Hematopoietic multipotent progenitor cell treated with erythropoietin and hydrocortisone succinate and interleukin-3 and kit ligand, for 8 days (in vitro differentiated cells): ENCODE measurements at regions not wholly inside any gene's neighbourhood (a gene's known extent, or its start where the extent isn't known, plus 50 kb on each side); places are given as distances from the start of the nearest gene placed in this dataset.

Experiments used
- DNase-seq: peaks from one replicate; pipeline ENCODE4 v3.0.0-alpha.2; 2015

DNA sequence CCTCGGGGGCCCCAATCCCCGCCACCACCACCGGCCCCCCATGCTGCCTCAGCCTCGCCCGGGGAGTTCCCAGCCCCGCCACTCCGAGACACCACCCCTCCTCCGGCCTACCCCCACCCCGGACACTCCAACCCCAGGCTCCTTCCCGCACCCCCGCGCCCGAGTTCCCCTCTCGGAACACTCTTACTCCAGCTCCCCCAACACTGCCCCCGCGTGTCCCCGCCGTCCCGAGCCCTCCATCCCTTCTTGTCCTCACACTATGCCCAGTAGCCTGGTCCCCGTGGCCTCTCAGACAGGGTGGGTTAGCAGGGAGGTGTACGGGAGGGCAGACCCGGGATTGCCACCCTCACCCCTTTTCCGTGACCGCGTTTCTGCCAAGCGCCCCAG, 276.1 kb downstream of the BCOR start:
- DNase-seq = no peak

DNA sequence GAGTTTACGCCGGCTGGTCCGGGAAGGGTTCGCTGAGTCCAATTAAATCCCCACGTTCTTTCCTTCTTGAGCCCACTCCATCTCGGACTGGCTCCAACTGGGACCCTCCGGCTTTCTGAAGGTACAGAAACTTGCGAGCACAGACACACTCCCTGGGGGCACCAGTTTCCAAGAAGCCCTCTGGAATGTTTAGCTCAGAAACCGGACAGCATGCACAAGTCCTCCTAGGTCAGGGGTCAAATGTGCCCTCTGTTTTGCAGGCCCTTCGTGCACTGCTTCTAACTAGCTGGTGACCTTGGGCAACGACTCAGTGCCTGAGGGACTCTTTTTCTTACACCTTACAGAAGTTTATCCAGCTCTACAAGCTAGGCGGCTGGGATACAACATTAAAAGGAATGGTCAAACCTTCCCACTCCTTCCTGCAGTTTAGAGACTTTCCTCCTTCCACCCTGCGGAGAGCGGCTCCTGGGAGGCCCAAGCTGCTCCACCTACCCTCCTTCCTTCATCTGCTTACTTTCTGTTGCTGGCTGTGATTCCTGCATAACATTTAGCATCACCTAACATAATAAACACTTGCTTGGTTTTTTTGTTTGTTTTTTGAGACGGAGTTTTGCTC, 275.5 kb downstream of the BCOR start:
- no peak for DNase-seq

GRCh38 chrX:39823424-39823823, 274.3 kb downstream of the BCOR start:
- no peak for DNase-seq

DNA sequence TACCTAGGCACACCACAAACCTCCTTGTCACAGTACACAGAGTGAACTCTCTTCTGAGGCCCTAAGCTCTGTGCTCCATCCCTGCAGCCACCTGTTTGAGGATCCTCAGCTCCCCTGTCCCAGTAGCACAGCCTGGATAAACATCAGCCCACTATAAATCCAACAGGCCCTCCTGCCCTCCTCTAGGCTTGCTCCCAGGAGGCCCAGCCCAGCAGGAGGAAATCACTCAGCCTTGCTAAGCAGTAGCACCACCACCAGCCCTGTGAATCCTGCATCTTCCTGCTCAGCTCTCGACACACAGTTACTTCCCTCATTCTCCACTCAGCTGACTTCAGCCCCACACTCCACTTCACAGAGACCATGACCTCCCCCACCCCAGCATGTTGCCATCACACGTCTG, 273.9 kb downstream of the BCOR start:
- no peak for DNase-seq

DNA sequence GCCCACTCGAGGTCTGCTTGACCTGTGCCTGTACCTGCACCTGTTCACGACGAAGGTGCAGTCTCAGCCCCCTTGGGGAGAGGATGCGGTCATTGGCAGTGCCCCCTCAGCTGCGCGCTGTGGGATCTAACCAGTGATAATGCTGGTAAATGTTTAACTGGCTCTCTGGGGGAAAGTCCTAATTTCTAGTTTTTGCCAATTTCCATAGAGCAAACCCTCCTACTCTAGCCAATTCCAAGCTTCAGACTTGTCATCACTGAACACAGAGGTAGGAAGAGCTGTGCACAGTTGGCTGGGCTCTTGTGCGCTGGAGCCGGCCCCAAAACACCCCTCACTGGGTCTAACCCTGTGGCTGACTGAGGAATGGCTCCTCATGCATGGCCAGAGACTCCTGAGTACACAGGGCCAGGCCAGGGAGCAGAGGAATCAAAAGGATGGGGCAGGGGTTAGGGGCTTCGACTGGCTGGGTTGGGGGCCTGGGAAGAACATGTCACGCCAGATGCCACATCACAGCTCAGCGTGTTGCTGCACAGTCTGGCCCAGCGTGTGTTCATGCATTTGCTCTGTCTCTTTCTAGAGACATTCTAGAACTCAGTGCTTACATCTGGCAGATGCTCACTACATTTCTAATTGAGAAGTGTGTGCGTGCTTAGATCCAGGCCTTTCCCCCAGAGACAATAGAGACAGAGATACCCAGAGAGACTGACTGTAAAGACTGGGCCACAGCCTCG, 270.8 kb downstream of the BCOR start:
- DNase-seq = no peak

DNA sequence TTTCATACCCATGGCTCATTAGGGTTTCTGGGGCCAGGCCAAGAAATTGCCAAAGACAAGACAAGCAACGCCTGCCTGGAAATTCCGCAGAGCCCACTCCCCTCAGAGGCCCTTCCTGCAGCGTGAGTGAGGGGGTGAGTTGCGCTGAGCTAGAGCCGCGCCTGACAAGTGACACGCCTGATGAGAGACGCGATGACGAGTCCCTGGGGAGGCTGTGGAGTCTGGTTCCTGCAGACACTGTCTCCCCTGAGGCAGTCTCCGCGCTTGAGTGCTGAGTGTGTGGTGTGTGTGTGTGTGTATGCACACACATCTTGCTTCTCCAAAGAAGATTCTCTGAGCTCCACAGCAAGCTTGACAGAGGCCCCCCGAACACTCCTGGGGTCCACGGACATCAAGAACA, 269.8 kb downstream of the BCOR start:
- DNase-seq = no peak

DNA sequence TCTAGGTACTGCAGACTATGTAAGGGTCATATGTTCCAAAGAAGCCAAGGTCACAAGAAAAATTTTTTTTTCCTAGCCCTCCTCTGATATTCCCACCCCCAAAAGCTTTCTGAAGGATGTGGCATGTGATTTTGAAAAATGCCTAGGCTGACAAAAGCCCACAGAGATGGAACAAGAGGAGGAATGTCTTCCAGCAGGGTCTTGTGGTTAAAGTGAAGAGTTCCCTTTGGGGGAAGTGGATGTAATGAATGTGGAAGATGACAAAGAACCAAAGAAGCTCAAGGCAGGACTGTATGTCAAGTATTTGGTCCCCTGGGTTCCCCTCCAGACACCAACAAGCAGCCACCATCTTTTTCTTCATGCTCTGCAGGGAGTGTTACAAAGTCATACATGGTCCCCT, 268.8 kb downstream of the BCOR start:
- DNase-seq = no peak

DNA sequence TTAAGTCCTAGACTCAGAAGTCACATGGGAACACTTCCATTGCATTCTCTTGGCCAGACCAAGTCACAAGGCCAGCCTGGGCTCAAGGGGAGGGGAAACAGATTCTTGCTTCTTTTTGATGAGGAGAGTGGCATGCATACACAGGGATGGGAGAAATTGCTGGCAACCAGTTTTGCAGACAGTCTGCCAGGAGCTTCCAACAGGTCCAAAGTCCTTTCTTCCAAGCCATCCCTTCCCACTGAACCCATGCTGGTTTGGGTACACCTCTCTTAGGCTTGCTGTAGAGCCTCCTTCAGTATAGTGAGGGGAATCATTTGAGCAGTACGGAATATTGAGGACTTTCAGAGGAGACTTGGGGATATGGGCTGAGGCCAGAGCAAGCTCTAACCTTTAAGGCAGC, 267.8 kb downstream of the BCOR start:
- DNase-seq = no peak

GRCh38 chrX:39830414-39830813, 267.3 kb downstream of the BCOR start:
- no peak for DNase-seq

- DNase-seq = no peak
Measured at GRCh38 chrX:39832211-39832610, 265.5 kb downstream of the BCOR start.

- DNase-seq = no peak
Measured at GRCh38 chrX:39834600-39834999, 263.2 kb downstream of the BCOR start.

GRCh38 chrX:39835241-39835640, 262.5 kb downstream of the BCOR start:
- DNase-seq = no peak

DNA sequence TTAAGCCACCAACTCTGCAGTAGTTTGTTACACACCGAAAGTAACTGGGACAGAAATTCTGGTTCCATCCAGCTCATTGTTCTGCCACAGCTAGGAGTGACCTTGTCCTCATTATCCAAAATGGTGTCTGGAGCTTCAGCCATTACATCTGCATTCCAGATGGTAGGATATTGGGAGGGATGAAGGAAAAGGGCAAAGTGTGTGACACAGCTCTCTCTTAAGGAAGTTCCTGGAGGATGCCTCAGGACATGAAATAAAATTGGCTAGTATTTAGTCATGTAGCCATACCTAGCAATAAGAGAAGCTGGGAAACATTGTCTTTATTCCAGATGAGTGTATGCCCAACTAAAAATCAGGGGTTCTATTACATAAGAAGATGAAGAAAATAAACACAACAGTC, 262.0 kb downstream of the BCOR start:
- no peak for DNase-seq

GRCh38 chrX:39836802-39837420, 260.8 kb downstream of the BCOR start:
- peak; percentile 2 for DNase-seq

- DNase-seq = no peak
Measured at GRCh38 chrX:39837688-39838087, 260.1 kb downstream of the BCOR start.

- no peak for DNase-seq
Measured at GRCh38 chrX:39839371-39839770, 258.4 kb downstream of the BCOR start.

DNA sequence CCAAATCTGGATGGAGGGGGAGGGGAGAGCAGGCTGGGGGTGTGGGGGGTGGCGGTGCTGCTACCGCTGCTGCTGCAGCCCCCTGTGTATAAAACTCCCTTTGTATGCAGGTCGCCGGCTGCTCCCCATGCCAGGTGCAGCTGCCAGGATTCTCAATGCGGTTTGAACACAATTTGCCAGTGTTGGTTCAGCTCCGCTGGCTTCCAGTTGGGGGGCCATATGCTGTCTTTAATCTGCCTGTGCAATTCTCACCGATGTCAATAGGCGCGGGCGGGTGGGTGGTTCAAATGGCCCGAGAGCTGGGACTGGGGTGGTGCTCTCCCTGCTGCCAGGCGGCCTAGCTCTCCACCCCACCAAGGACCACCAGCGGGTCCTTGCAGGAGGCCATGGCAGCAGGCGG, 257.6 kb downstream of the BCOR start:
- no peak for DNase-seq

- no peak for DNase-seq
Measured at GRCh38 chrX:39840581-39841093, 257.1 kb downstream of the BCOR start.

- no peak for DNase-seq
Measured at GRCh38 chrX:39841604-39842003, 256.2 kb downstream of the BCOR start.

GRCh38 chrX:39842281-39842973, 255.3 kb downstream of the BCOR start:
- DNase-seq = no peak

GRCh38 chrX:39843318-39843717, 254.4 kb downstream of the BCOR start:
- DNase-seq = no peak

GRCh38 chrX:39845233-39845632, 252.5 kb downstream of the BCOR start:
- no peak for DNase-seq

DNA sequence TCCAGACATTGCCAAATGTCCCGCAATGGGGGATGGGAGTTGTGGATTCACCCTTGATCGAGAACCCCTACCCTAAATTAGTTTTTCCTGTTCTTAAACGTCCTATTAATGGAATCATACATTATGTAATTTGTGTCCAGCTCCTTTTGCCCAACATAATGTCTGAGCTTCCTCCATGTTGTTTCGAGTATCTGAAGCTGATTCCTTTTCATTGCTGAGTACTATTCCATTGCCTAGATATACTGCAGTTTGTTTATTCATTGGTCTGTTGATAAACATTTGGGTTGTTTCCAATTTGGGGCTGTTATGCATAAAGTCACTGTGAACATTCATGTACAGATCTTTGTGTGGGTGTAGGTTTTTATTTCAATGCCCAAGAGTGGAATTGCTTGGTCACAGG, 251.3 kb downstream of the BCOR start:
- DNase-seq = no peak

DNA sequence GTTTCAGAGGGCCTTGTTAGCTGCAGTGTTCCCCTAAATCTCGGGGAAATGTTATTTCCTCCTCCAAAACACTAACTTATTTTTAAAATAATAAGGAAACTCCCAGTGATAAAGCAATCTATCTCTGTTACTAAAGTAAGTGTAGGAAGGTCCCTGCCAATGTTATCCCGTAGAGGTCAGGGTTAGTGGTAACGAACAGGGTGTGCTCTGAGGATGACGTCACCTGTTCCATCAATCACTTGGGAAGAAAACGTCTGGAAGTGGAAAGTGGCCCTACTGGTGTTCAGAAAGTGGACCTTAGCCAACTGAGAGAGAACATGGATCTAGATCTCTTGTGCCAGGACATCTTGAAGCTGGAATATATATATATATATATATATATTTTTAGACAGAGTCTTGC, 249.5 kb downstream of the BCOR start:
- no peak for DNase-seq
